ENCODE measurements at regions not wholly inside any gene's neighbourhood (a gene's known extent, or its start where the extent isn't known, plus 50 kb on each side); places are given as distances from the start of the nearest gene placed in this dataset.

DNA sequence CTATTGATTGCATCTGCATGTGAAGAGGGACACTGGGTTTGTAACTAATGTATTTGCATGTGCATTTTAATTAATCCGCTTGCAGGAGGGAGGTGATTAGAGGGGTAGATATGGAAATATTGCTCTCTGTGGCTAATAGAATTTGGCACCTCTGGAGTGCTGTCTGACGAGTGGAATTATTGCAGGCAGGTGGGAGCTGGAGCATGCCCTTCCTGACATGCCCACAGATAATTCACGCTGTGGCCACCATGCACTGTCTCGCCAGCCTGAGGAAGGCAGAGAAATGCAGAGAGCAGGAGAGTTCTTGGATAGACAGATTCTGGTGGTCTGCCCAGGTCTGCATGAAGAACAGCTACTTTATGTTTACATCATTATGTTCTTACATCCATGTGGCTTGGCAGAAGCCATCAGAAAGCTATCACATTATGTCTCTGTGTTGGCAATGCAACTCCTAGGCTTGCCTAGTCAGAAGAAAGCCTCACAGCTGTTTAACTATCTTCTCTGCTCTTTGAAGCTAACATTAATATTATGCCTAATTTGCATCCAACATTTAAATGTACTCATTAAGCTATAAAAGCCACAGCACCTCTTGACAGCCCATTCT, 89.4 kb upstream of the DRD2 start:
- H3K4me3 ChIP-seq: no peak overlapping the region
- H3K36me3 ChIP-seq: no peaks in the 10 kb centered on the region
- WGBS, 2 donors: 62 to 71% methylated on average over 4 of the region's 4 CpGs
- intact Hi-C loops (cut with DNase I): no loop called here
- H3K9me3 ChIP-seq: no peaks in the 10 kb centered on the region
- H3K27me3 ChIP-seq: peaks cover 0 to 11% (median 0%) of the 10 kb centered on the region in 7 donors
- no peak overlapping the region for H3K27ac ChIP-seq
- no peak for ATAC-seq
- peaks cover 0 to 13% (median 0%) of the 10 kb centered on the region in 9 donors for H3K4me1 ChIP-seq
- no peak for DNase-seq
- TF ChIP-seq CTCF (IDR thresholded peaks at IDR 0.05): no peak

DNA sequence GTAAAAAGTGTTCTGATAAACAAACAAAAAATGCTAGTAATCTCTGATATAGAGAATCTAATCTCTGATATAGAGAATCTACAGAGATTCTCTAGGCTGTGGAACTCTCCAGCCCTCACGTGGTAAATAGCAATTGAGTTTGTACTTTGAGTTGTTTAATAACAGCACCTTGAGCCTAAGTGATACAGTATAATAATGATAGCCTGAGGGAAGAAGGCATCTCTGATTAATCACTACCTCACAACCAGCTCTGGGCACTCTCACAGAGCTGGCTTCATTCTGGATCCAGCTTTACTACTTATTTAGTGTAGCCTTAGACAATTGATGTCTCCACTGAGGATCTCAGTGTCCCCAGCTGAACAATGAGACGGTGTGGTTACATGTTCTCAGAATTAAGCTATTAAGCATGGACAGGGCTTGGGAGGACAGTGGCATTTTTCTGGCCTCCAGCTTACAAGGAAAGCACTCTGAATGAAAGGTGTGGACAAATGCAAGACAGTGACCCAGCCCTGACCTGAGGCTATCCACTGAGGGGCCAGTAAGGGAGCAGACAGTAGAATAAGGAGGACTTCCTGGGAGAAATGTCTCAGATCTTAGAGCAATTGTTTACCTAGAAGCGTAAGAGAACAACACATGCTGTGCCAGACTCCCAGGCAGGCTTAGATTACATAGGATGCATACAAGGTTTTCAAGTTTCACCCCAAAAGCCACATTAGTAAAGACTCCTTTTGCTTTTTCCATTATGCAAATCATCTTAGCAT, 88.7 kb upstream of the DRD2 start:
- Histone ChIP-seq H3K36me3 (no peaks in the 10 kb centered on the region), H3K4me1 (peaks cover 0 to 13% (median 0%) of the 10 kb centered on the region in 9 donors), H3K27ac (no peak overlapping the region), H3K4me3 (no peak overlapping the region), H3K27me3 (peaks cover 0 to 11% (median 0%) of the 10 kb centered on the region in 7 donors), H3K9me3 (no peaks in the 10 kb centered on the region)
- DNase-seq: no peak
- no peak for ATAC-seq
- 62 to 69% methylated on average over 3 of the region's 3 CpGs for WGBS, 2 donors
- TF ChIP-seq CTCF (IDR thresholded peaks at IDR 0.05): no peak
- intact Hi-C loops (cut with DNase I): no loop called here

DNA sequence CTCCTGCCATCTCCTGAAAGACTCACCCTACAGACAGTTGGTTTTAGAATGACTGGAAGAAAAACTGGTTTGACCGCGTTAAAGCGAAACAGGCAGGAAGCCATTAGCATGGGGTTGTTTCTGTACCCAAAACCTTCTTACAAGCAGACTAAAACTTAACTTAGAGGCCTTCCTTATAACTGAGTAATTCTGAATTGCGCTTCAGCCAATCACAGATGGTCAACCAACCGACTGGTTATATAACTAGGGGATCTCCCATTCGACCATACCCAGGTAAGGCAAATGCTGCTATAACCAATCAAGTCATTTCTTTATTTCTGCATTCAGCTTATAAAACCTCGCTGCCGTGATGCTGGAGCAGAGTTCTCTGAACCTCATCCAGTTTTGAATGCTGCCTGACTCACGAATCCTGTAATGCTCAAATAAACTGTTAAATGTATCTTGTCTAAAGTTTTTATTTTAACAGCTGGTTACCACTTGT, 87.8 kb upstream of the DRD2 start:
- Histone ChIP-seq H3K4me3 (no peak overlapping the region), H3K4me1 (peaks cover 0 to 5% (median 0%) of the 10 kb centered on the region in 9 donors), H3K27ac (no peak overlapping the region), H3K27me3 (peaks cover 0 to 11% (median 0%) of the 10 kb centered on the region in 7 donors), H3K36me3 (no peaks in the 10 kb centered on the region), H3K9me3 (no peaks in the 10 kb centered on the region)
- 78 to 83% methylated on average over 9 of the region's 9 CpGs for WGBS, 2 donors
- no peak for ATAC-seq
- no peak for TF ChIP-seq CTCF (IDR thresholded peaks at IDR 0.05)
- intact Hi-C loops (cut with DNase I): no loop called here
- DNase-seq: no peak

GRCh38 chr11:113562576-113562975, 87.4 kb upstream of the DRD2 start:
- DNase-seq: no peak
- no peak for ATAC-seq
- intact Hi-C loops (cut with DNase I): no loop called here

More at GRCh38 chr11:113562576-113562975, 87.4 kb upstream of the DRD2 start:
- Histone ChIP-seq H3K27ac (no peak overlapping the region), H3K4me1 (peaks cover 0 to under 1% (median 0%) of the 10 kb centered on the region in 9 donors), H3K27me3 (peaks cover 0 to 13% (median 0%) of the 10 kb centered on the region in 7 donors), H3K9me3 (no peaks in the 10 kb centered on the region), H3K36me3 (no peaks in the 10 kb centered on the region), H3K4me3 (no peak overlapping the region)
- TF ChIP-seq CTCF (IDR thresholded peaks at IDR 0.05): no peak

Measured in heart right ventricle (tissue), 16 donors.